ENCODE measurements at regions not wholly inside any gene's neighbourhood (a gene's known extent, or its start where the extent isn't known, plus 50 kb on each side); places are given as distances from the start of the nearest gene placed in this dataset.

DNA sequence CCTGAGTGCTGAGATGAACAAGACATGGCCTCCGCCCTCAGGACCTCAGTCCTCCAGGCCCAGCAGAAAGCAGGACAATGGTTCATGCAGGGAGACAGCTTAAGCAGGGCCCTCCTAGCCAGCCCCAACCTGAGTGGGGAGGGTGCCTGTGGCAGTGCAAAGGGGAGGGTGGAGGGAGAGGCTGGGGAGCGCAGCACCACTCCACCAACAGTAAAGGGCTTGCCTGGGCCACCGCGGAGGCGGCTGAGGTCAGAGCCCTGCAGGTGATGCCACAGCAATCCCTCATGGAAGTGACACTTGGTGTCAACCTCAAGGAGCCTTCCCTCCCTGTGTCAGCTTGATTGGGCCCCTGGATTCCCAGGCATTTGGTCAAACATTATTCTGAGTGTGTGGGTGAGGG is 89.0 kb upstream of the TCERG1L start:
- TF ChIP-seq CTCF (conservative IDR thresholded peaks at IDR 0.05), result no peak
- no peak overlapping the region for H2BK12ac ChIP-seq (ENCODE audit: insufficient read length, low read depth, low read length)
- H2AK5ac ChIP-seq (ENCODE audit: insufficient read length, low read length), result no peak overlapping the region
- no peak overlapping the region for H2BK15ac ChIP-seq (ENCODE audit: low read depth, low read length)
- Mint-ChIP-seq H3K4me1 (peaks cover 8 to 10% of the 10 kb centered on the region in 2 experiments), H3K27me3 (ENCODE audit: low read depth) (no peaks in the 10 kb centered on the region; the same call in 1 of the 2 replicates), H3K27ac (no peak overlapping the region), H3K36me3 (ENCODE audit: insufficient read depth in 1 of 3, low read depth in 3 of 3) (no peaks in the 10 kb centered on the region; a peak in 1 of 7 replicates), H3K9me3 (no peaks in the 10 kb centered on the region), H3K4me3 (no peak overlapping the region)
- no peak overlapping the region for H2BK5ac ChIP-seq (ENCODE audit: insufficient read length, low read length)
- no peak overlapping the region for H3K14ac ChIP-seq (ENCODE audit: insufficient read depth, low read length)
- H3K18ac ChIP-seq (ENCODE audit: insufficient read length, low read depth, low read length), result no peak overlapping the region
- no CpG with 5 or more reads among the region's 5 CpGs for WGBS (ENCODE audit: extremely low coverage, insufficient read length, low lambda C conversion rate)
- H3K79me2 ChIP-seq (ENCODE audit: insufficient read depth, low read length), result no peaks in the 10 kb centered on the region
- H4K8ac ChIP-seq (replicated peaks; ENCODE audit: insufficient read length, low read depth, low read length), result no peak overlapping the region
- no peak overlapping the region for H3K56ac ChIP-seq (ENCODE audit: insufficient read length, low read depth, low read length)
- no peaks in the 10 kb centered on the region for H3K4me1 ChIP-seq (ENCODE audit: insufficient read depth, low read length)
- no peak overlapping the region for H3K9ac ChIP-seq (ENCODE audit: extremely low read depth, insufficient read length, low read length)
- H3K23ac ChIP-seq (ENCODE audit: insufficient read length, low read depth, low read length), result no peak overlapping the region
- H3K27ac ChIP-seq (ENCODE audit: insufficient read length, low read depth, low read length), result no peak overlapping the region
- no peaks in the 10 kb centered on the region for H3K79me1 ChIP-seq (ENCODE audit: insufficient read depth, low read depth, low read length, poor library complexity, severe bottlenecking)
- no peaks in the 10 kb centered on the region for H3K23me2 ChIP-seq (ENCODE audit: insufficient read length, low read depth, low read length, poor library complexity, severe bottlenecking)
- no peak overlapping the region for H4K91ac ChIP-seq (ENCODE audit: insufficient read length, low read depth, low read length)
- H2BK20ac ChIP-seq (ENCODE audit: low read depth, low read length, poor library complexity, severe bottlenecking), result no peak overlapping the region
- DNase-seq, result no peak
- H2AFZ ChIP-seq (ENCODE audit: low read length), result no peak overlapping the region
- H4K5ac ChIP-seq (ENCODE audit: insufficient read length, low read depth, low read length), result no peak overlapping the region
- H3K4me2 ChIP-seq (ENCODE audit: insufficient read depth, insufficient read length, low read length), result no peak overlapping the region
- H3K27me3 ChIP-seq (ENCODE audit: insufficient read depth, low read length), result no peaks in the 10 kb centered on the region
- H3K9me3 ChIP-seq (ENCODE audit: control insufficient read depth, low read depth, low read length), result no peaks in the 10 kb centered on the region
- H3T11ph ChIP-seq (ENCODE audit: low read length), result no peak overlapping the region
- no peaks in the 10 kb centered on the region for H4K20me1 ChIP-seq (ENCODE audit: control insufficient read depth, insufficient read depth, insufficient read length)
- no peak overlapping the region for H2BK120ac ChIP-seq (ENCODE audit: low read depth, low read length, poor library complexity, severe bottlenecking)
- no peak overlapping the region for H3K4ac ChIP-seq (ENCODE audit: low read depth, low read length)
